ENCODE measurements at regions not wholly inside any gene's neighbourhood (a gene's known extent, or its start where the extent isn't known, plus 50 kb on each side); places are given as distances from the start of the nearest gene placed in this dataset.

- no peak overlapping the region for H3K9ac ChIP-seq
- no peaks in the 10 kb centered on the region for H3K4me1 ChIP-seq
- TF ChIP-seq Cebpa-rat (IDR thresholded peaks at IDR 0.05): no peak
- H3K4me2 ChIP-seq: no peak overlapping the region
- H4K20me1 ChIP-seq: no peaks in the 10 kb centered on the region
- H3K4me3 ChIP-seq: no peak overlapping the region
- H3K27ac ChIP-seq: no peak overlapping the region
- no peaks in the 10 kb centered on the region for H3K27me3 ChIP-seq
- no peaks in the 10 kb centered on the region for H3K36me3 ChIP-seq
- peaks cover 0 to 5% (median 0%) of the 10 kb centered on the region in 11 experiments; a peak in 1 of 22 replicates for H3K9me3 ChIP-seq (replicated peaks in 1 of 11)
Measured at GRCh38 chr7:28260969-28261368, 80.4 kb upstream of the JAZF1 start.

- no peaks in the 10 kb centered on the region for H4K20me1 ChIP-seq
- no peaks in the 10 kb centered on the region for H3K36me3 ChIP-seq
- no peak overlapping the region for H3K9ac ChIP-seq
- no peak for TF ChIP-seq Cebpa-rat (IDR thresholded peaks at IDR 0.05)
- H3K9me3 ChIP-seq (replicated peaks in 1 of 11): no peaks in the 10 kb centered on the region
- H3K27me3 ChIP-seq: no peaks in the 10 kb centered on the region
- no peak overlapping the region for H3K27ac ChIP-seq
- H3K4me3 ChIP-seq: no peak overlapping the region
- peak overlapping the region in 1 of 11 experiments; percentile 11; a peak in 1 of 22 replicates for H3K4me2 ChIP-seq
- H3K4me1 ChIP-seq: no peaks in the 10 kb centered on the region
Measured at GRCh38 chr7:28263622-28264271, 83.2 kb upstream of the JAZF1 start.

GRCh38 chr7:28266402-28266801 is 85.8 kb upstream of the JAZF1 start:
- Histone ChIP-seq H3K36me3 (no peaks in the 10 kb centered on the region), H3K27ac (no peak overlapping the region), H3K27me3 (no peaks in the 10 kb centered on the region), H3K9ac (no peak overlapping the region), H3K4me1 (peaks cover 0 to 16% (median 9%) of the 10 kb centered on the region in 10 experiments; a peak in 13 of 20 replicates), H3K4me3 (no peak overlapping the region), H3K9me3 (replicated peaks in 1 of 11) (no peaks in the 10 kb centered on the region), H3K4me2 (no peak overlapping the region), H4K20me1 (no peaks in the 10 kb centered on the region)
- TF ChIP-seq Cebpa-rat (IDR thresholded peaks at IDR 0.05): no peak

GRCh38 chr7:28267012-28267411 is 86.4 kb upstream of the JAZF1 start:
- H4K20me1 ChIP-seq: no peaks in the 10 kb centered on the region
- H3K36me3 ChIP-seq: no peaks in the 10 kb centered on the region
- H3K4me3 ChIP-seq: no peak overlapping the region
- H3K4me1 ChIP-seq: peaks cover 0 to 16% (median 9%) of the 10 kb centered on the region in 10 experiments; a peak in 13 of 20 replicates
- no peaks in the 10 kb centered on the region for H3K27me3 ChIP-seq
- no peak overlapping the region for H3K27ac ChIP-seq
- no peaks in the 10 kb centered on the region for H3K9me3 ChIP-seq (replicated peaks in 1 of 11)
- H3K9ac ChIP-seq: no peak overlapping the region
- H3K4me2 ChIP-seq: no peak overlapping the region
- TF ChIP-seq Cebpa-rat (IDR thresholded peaks at IDR 0.05): no peak

GRCh38 chr7:28269700-28270361 is 89.2 kb upstream of the JAZF1 start:
- Histone ChIP-seq H3K4me3 (no peak overlapping the region), H4K20me1 (no peaks in the 10 kb centered on the region), H3K9me3 (replicated peaks in 1 of 11) (peaks cover 7 to 11% (median 10%) of the 10 kb centered on the region in 11 experiments; a peak in 21 of 22 replicates), H3K9ac (no peak overlapping the region), H3K4me1 (peaks cover 0 to 20% (median 13%) of the 10 kb centered on the region in 10 experiments; a peak in 14 of 20 replicates), H3K36me3 (no peaks in the 10 kb centered on the region), H3K27ac (no peak overlapping the region), H3K27me3 (no peaks in the 10 kb centered on the region), H3K4me2 (peak overlapping the region in 8 of 11 experiments; percentile 1 to 53 (median 39); a peak in 13 of 22 replicates)
- TF ChIP-seq Cebpa-rat (IDR thresholded peaks at IDR 0.05): no peak

- H3K4me3 ChIP-seq: no peak overlapping the region
- H3K4me2 ChIP-seq: peak overlapping the region in 8 of 11 experiments; percentile 1 to 53 (median 34); a peak in 12 of 22 replicates
- H3K4me1 ChIP-seq: peaks cover 0 to 20% (median 13%) of the 10 kb centered on the region in 10 experiments; a peak in 14 of 20 replicates
- no peaks in the 10 kb centered on the region for H3K27me3 ChIP-seq
- H3K27ac ChIP-seq: no peak overlapping the region
- no peaks in the 10 kb centered on the region for H3K36me3 ChIP-seq
- no peak overlapping the region for H3K9ac ChIP-seq
- peaks cover 7 to 11% (median 10%) of the 10 kb centered on the region in 11 experiments; a peak in 21 of 22 replicates for H3K9me3 ChIP-seq (replicated peaks in 1 of 11)
- no peak for TF ChIP-seq Cebpa-rat (IDR thresholded peaks at IDR 0.05)
- no peaks in the 10 kb centered on the region for H4K20me1 ChIP-seq
Measured at GRCh38 chr7:28270536-28270935, 89.9 kb upstream of the JAZF1 start.

- no peak for TF ChIP-seq Cebpa-rat (IDR thresholded peaks at IDR 0.05)
- Histone ChIP-seq H3K4me2 (peak overlapping the region in 10 of 11 experiments; percentile 3 to 80 (median 39); a peak in 17 of 22 replicates), H3K4me3 (peak overlapping the region in 1 of 10 experiments; percentile 23; a peak in 1 of 20 replicates), H3K27ac (no peak overlapping the region), H4K20me1 (no peaks in the 10 kb centered on the region), H3K4me1 (peaks cover 0 to 20% (median 13%) of the 10 kb centered on the region in 10 experiments; a peak in 14 of 20 replicates), H3K27me3 (no peaks in the 10 kb centered on the region), H3K36me3 (no peaks in the 10 kb centered on the region), H3K9me3 (replicated peaks in 1 of 11) (peaks cover 7 to 11% (median 10%) of the 10 kb centered on the region in 11 experiments; a peak in 21 of 22 replicates), H3K9ac (peak overlapping the region in 1 of 11 experiments; percentile 4; a peak in 1 of 22 replicates)
Measured at GRCh38 chr7:28272461-28272877, 91.9 kb upstream of the JAZF1 start.

- no peak overlapping the region for H3K4me2 ChIP-seq
- TF ChIP-seq Cebpa-rat (IDR thresholded peaks at IDR 0.05): no peak
- H3K4me1 ChIP-seq: peaks cover 0 to 6% (median 2%) of the 10 kb centered on the region in 10 experiments; a peak in 3 of 20 replicates
- no peaks in the 10 kb centered on the region for H3K36me3 ChIP-seq
- no peaks in the 10 kb centered on the region for H4K20me1 ChIP-seq
- H3K27me3 ChIP-seq: no peaks in the 10 kb centered on the region
- H3K4me3 ChIP-seq: no peak overlapping the region
- H3K9ac ChIP-seq: no peak overlapping the region
- no peak overlapping the region for H3K27ac ChIP-seq
- H3K9me3 ChIP-seq (replicated peaks in 1 of 11): peaks cover 7 to 11% (median 10%) of the 10 kb centered on the region in 11 experiments; a peak in 21 of 22 replicates
Measured at GRCh38 chr7:28276298-28276697, 95.7 kb upstream of the JAZF1 start.

- TF ChIP-seq Cebpa-rat (IDR thresholded peaks at IDR 0.05): no peak
- Histone ChIP-seq H3K27ac (no peak overlapping the region), H3K9ac (no peak overlapping the region), H3K4me3 (no peak overlapping the region), H4K20me1 (no peaks in the 10 kb centered on the region), H3K36me3 (no peaks in the 10 kb centered on the region), H3K4me2 (no peak overlapping the region), H3K4me1 (peaks cover 0 to 4% (median 2%) of the 10 kb centered on the region in 10 experiments; a peak in 3 of 20 replicates), H3K9me3 (replicated peaks in 1 of 11) (peaks cover 7 to 11% (median 10%) of the 10 kb centered on the region in 11 experiments; a peak in 21 of 22 replicates), H3K27me3 (no peaks in the 10 kb centered on the region)
Measured at GRCh38 chr7:28277364-28277763, 96.8 kb upstream of the JAZF1 start.

All from BLaER1 treated with 17β-estradiol and CSF1 and Interleukin-3, amounts not matched to agents 10 nM and 100 nM (cell line).